ENCODE measurements at regions not wholly inside any gene's neighbourhood (a gene's known extent, or its start where the extent isn't known, plus 50 kb on each side); places are given as distances from the start of the nearest gene placed in this dataset.
A peak's percentile ranks its signal among the peaks of the same experiment; 100 is the strongest.

DNA sequence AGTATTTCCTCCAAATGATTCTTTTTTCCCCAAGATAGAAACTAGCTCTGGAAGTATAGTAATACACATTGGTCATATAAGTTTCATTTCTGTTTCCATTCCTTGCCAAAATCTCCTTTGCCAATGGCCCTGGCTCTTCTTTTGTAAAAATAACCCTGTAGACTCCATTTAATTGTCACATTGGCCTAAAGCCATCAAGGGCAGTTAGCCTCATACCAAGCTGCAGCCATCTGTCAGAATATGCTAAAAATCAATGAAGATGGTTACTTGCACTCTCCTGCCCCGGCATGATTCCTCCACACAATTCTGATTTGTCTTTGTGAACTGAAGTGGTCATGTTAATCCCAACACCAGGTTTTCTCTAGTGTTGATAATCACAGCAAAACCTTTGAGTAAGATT, 380.5 kb downstream of the SH2D1A start:
- H3K9me3 ChIP-seq, result no peaks in the 10 kb centered on the region
- no peak for TF ChIP-seq POLR2AphosphoS5 (IDR thresholded peaks at IDR 0.05)
- TF ChIP-seq, protein P1, sequence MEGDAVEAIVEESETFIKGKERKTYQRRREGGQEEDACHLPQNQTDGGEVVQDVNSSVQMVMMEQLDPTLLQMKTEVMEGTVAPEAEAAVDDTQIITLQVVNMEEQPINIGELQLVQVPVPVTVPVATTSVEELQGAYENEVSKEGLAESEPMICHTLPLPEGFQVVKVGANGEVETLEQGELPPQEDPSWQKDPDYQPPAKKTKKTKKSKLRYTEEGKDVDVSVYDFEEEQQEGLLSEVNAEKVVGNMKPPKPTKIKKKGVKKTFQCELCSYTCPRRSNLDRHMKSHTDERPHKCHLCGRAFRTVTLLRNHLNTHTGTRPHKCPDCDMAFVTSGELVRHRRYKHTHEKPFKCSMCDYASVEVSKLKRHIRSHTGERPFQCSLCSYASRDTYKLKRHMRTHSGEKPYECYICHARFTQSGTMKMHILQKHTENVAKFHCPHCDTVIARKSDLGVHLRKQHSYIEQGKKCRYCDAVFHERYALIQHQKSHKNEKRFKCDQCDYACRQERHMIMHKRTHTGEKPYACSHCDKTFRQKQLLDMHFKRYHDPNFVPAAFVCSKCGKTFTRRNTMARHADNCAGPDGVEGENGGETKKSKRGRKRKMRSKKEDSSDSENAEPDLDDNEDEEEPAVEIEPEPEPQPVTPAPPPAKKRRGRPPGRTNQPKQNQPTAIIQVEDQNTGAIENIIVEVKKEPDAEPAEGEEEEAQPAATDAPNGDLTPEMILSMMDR (IDR thresholded peaks at IDR 0.05 in 8 of 11, conservative IDR thresholded peaks at IDR 0.05 in 3 of 11), result no peak
- TF ChIP-seq POLR2A (IDR thresholded peaks at IDR 0.05), result no peak
- H3K27ac ChIP-seq, result no peak overlapping the region
- no peaks in the 10 kb centered on the region for H3K4me1 ChIP-seq
- no peaks in the 10 kb centered on the region for H3K27me3 ChIP-seq (replicated peaks in 1 of 7)
- WGBS, 5 donors, result 55 to 85% (median 76%) methylated on average over 1 of the region's 1 CpG
- intact Hi-C loops (cut with DNase I; ENCODE audit: low total_unique reads), result no loop called here
- no peak overlapping the region for H3K4me3 ChIP-seq
- no peak for DNase-seq
- no peaks in the 10 kb centered on the region for H3K36me3 ChIP-seq

DNA sequence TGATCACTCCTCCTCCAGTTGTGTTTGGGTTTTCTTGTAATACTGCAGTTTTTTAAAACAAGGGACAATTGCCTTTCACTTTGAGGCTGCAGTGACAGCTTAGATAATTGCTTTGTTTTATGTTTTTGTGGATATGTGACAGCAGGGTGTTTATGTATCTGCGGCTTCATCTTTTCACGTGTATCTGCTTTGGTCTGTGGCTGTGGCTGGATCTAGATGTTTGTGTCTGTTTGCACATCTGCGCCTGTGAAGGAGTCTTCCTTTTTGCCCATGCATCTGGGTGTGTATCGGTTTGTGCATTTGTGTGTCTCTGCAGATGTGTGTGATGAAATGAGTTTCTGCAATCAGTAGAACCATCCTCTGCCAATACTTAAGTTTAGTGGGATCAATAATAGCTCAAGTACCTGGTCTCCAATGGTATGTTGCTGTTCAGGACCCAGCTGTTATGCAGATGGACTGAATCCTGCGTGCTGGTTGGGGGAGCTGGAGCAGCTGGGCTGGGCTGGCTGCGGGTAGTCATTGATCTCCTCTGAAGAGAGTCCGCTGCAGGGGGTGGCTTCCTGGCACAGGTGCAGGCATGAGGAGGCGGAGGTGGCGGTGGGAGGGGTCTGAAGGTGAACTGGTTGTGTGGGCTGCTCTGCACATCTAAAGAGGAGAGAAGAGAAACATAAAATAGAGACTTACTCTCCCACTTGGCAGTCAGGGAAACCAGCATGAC, 390.3 kb downstream of the SH2D1A start:
- H3K27ac ChIP-seq, result no peak overlapping the region
- no peak overlapping the region for H3K4me3 ChIP-seq
- H3K27me3 ChIP-seq (replicated peaks in 1 of 7), result no peaks in the 10 kb centered on the region
- DNase-seq, result peak; percentile 79
- 47 to 82% (median 64%) methylated on average over 8 to 9 of the region's 9 CpGs for WGBS, 5 donors
- intact Hi-C loops (cut with DNase I; ENCODE audit: low total_unique reads), result no loop called here
- no peaks in the 10 kb centered on the region for H3K36me3 ChIP-seq
- TF ChIP-seq, protein P1 (IDR thresholded peaks at IDR 0.05 in 8 of 11, conservative IDR thresholded peaks at IDR 0.05 in 3 of 11), result no peak
- TF ChIP-seq POLR2A (IDR thresholded peaks at IDR 0.05) (no peak), POLR2AphosphoS5 (IDR thresholded peaks at IDR 0.05) (no peak)
- no peaks in the 10 kb centered on the region for H3K9me3 ChIP-seq
- no peaks in the 10 kb centered on the region for H3K4me1 ChIP-seq

DNA sequence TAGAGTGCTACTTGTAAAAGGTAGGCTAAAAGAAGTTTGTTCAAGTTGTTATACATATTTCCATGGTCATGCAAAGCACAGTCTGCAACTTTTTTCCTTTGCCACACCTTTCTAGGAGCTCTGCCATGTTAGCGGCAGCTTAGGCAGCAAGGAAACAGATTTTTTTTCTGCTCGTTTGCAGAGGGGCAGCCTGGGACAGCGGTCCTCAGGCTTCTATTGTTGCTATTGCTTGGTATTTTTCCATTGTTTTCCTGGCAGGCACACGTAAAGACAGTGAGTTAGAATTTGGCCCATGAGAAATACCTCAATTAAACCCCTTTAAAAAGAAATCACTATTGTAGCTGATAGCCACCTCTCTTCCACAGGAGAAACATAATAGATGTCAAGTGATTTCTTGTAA, 391.4 kb downstream of the SH2D1A start:
- H3K9me3 ChIP-seq, result no peaks in the 10 kb centered on the region
- H3K27ac ChIP-seq, result no peak overlapping the region
- H3K4me3 ChIP-seq, result no peak overlapping the region
- no peaks in the 10 kb centered on the region for H3K4me1 ChIP-seq
- H3K36me3 ChIP-seq, result no peaks in the 10 kb centered on the region
- intact Hi-C loops (cut with DNase I; ENCODE audit: low total_unique reads), result no loop called here
- WGBS, 5 donors, result 53 to 74% (median 68%) methylated on average over 4 of the region's 4 CpGs
- no peak for DNase-seq
- TF ChIP-seq POLR2A (IDR thresholded peaks at IDR 0.05) (no peak), POLR2AphosphoS5 (IDR thresholded peaks at IDR 0.05) (no peak)
- TF ChIP-seq, protein P1 (IDR thresholded peaks at IDR 0.05 in 8 of 11, conservative IDR thresholded peaks at IDR 0.05 in 3 of 11), result no peak
- H3K27me3 ChIP-seq (replicated peaks in 1 of 7), result no peaks in the 10 kb centered on the region

DNA sequence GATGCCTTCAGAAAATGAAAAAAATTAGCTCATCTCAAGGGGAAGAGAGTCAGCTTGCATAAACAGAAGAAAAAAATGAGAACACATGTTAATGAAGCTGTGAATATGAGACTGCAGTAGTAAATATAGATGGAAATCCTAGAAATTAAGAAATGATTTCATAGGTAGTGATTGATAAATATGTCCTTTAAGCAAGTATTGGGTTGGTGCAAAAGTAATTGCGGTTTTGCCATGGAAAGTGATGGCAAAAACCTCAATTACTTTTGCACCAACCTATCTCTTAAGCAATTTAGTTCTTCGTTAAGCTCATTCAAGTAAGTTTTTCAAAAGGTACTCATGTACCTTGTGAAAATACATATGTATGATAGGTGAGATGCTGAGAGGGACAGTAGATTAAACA, 400.9 kb downstream of the SH2D1A start:
- H3K9me3 ChIP-seq, result no peaks in the 10 kb centered on the region
- no peaks in the 10 kb centered on the region for H3K27me3 ChIP-seq (replicated peaks in 1 of 7)
- H3K36me3 ChIP-seq, result no peaks in the 10 kb centered on the region
- WGBS, 5 donors, result 47 to 88% (median 80%) methylated on average over 2 of the region's 2 CpGs
- intact Hi-C loops (cut with DNase I; ENCODE audit: low total_unique reads), result no loop called here
- no peak overlapping the region for H3K27ac ChIP-seq
- no peak overlapping the region for H3K4me3 ChIP-seq
- TF ChIP-seq POLR2AphosphoS5 (IDR thresholded peaks at IDR 0.05), result no peak
- DNase-seq, result no peak
- H3K4me1 ChIP-seq, result no peaks in the 10 kb centered on the region
